HepG2 (cell line): ENCODE measurements at regions not wholly inside any gene's neighbourhood (a gene's known extent, or its start where the extent isn't known, plus 50 kb on each side); places are given as distances from the start of the nearest gene placed in this dataset.

ENCODE experiments used
- AKAP8 ChIP-seq: sonication (generic); formaldehyde crosslinking; IDR thresholded peaks from 2 replicates; pipeline ENCODE4 v1.5.1; 2020; ENCODE audit warnings: mild to moderate bottlenecking, missing genetic modification reagents
- ATF7 ChIP-seq, 2 experiments: fragments of 450-650 bp in 1 of 2; sonication (generic) in 1 of 2; formaldehyde crosslinking in 1 of 2; IDR thresholded peaks; 2 replicates each; pipeline versions ENCODE4 v1.4.0 to v1.6.1; 2016 to 2020; ENCODE audit warnings: antibody characterized with exemption in 1 of 2, mild to moderate bottlenecking in 1 of 2, missing genetic modification reagents in 1 of 2
- CTCF ChIP-seq: sonication (generic); formaldehyde crosslinking; IDR thresholded peaks from 2 replicates; pipeline ENCODE4 v1.5.0; 2020; ENCODE audit warnings: mild to moderate bottlenecking, missing genetic modification reagents, moderate library complexity
- MAFK ChIP-seq, 2 experiments: IDR thresholded peaks in 1 of 2; conservative IDR thresholded peaks in 1 of 2; 2 replicates each; pipeline ENCODE4 v1.6.1; 2011; ENCODE audit warnings: improper control_type of control experiment in 2 of 2, low read length in 2 of 2
- RAD21 ChIP-seq: fragments of 450-650 bp; formaldehyde crosslinking; IDR thresholded peaks from 2 replicates; pipeline ENCODE4 v1.5.0; 2020; ENCODE audit warnings: mild to moderate bottlenecking
- TAF1 ChIP-seq: sonication (generic); formaldehyde crosslinking; IDR thresholded peaks from 2 replicates; pipeline ENCODE4 v1.4.0; 2020; ENCODE audit warnings: missing genetic modification reagents
- UBTF ChIP-seq: sonication (generic); formaldehyde crosslinking; IDR thresholded peaks from 2 replicates; pipeline ENCODE4 v1.4.0; 2020; ENCODE audit warnings: mild to moderate bottlenecking, missing genetic modification reagents
- ZNF430 ChIP-seq: sonication (generic); formaldehyde crosslinking; IDR thresholded peaks from 2 replicates; pipeline ENCODE4 v1.9.0; 2021; ENCODE audit warnings: mild to moderate bottlenecking, missing genetic modification reagents

GRCh38 chr3:147191795-147192385, 214.5 kb downstream of the ZIC4 start:
- TF ChIP-seq AKAP8 (CRISPR knock-in tag): no peak
- no peak for TF ChIP-seq TAF1 (CRISPR knock-in tag)
- no peak for TF ChIP-seq ZNF430
- TF ChIP-seq ATF7 (IDR thresholded peaks at IDR 0.05): no peak
- TF ChIP-seq ATF7 (CRISPR knock-in tag; IDR thresholded peaks at IDR 0.05): no peak
- TF ChIP-seq RAD21 (CRISPR knock-in tag): peak; percentile 80
- TF ChIP-seq UBTF: no peak
- peak; percentile 83 for TF ChIP-seq CTCF
- no peak for TF ChIP-seq MAFK (conservative IDR thresholded peaks at IDR 0.05 in 1 of 2, IDR thresholded peaks at IDR 0.05 in 1 of 2; ENCODE audit: low read length in 2 of 2)
